DMS79 (cell line): ENCODE measurements at regions not wholly inside any gene's neighbourhood (a gene's known extent, or its start where the extent isn't known, plus 50 kb on each side); places are given as distances from the start of the nearest gene placed in this dataset.
"Not testable (repeated sequence)": the region's sequence is repeated elsewhere in the genome, so short reads cannot be mapped to it uniquely, and the experiment has no call there.

Experiments used
- DNase-seq: peaks from one replicate; lab custom pipeline; 2025; lab: John Stamatoyannopoulos, UW

DNA sequence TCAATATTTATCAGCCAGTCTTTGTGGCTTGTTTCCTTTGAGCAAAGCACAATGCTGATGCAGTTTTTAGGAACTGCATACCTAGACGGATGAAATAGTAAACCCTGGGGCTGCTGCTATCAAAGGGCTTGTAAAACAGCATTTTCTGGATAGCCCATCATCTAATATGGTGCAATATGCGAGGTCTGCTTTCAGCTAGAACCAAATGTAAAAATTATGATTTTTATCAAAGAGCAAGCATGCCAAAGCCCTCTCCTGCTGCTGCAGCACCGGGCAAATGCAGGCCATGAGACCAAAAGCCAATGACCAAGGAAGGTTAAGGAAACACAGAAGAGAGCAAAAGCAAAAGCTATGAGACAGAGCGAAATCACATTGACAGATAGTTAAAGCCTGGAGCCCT lies 1000.4 kb downstream of the MAT2B start:
- no peak for DNase-seq

GRCh38 chr5:164518067-164518740 lies 1012.8 kb downstream of the MAT2B start:
- no peak for DNase-seq

DNA sequence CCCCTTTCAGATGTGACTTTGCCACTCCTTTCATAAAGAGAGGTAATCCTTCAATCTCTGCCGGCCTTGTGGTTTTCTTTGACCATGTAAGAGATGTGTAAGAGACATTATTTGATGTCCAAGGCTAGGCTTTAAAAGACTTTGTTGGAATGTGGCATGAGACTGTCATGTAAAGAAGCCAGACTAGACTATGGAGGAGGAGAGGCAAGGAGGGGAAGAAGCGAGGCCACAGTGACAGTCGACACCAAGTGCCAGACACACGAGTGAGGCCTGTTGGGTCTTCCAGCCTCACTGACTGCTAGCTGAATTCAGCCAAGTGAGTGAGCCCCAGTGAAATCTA lies 1013.3 kb downstream of the MAT2B start:
- no peak for DNase-seq

- no peak for DNase-seq
Observed at GRCh38 chr5:164532235-164532900, 1026.9 kb downstream of the MAT2B start.

DNA sequence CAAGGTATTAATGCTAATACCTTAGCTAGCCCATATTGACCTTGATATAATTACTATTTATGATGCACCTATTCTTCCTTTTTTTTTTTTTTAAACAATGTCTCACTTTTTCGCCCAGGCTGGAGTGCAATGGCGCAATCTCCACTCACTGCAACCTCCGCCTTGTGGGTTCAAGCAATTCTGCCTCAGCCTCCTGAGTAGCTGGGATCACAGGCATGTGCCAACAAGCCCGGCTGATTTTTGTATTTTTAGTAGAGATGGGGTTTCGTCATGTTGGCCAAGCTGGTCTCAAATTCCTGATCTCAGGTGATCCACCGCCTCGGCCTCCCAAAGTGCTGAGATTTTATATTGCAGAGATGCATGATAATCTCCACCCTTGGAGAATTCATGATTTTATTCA lies 1028.0 kb downstream of the MAT2B start:
- not testable (repeated sequence) for DNase-seq

DNA sequence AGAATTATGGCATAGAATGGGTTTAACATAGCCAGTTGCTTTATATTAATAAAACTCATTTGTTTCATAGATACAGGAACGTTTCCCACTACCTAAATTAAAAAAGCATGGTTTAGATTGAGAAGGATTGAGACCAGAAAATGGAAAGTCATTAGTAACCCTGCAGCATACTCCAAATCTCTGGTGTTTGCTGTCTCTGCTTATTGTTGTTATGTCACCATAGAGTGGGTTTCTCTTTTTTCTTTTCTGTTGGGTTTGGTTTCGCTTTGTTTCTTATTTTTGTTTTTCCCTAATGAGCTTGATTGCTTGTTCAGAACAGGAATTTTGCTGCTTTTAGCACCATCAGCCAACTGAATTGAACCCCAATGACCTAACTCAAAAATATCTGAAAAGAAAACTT lies 1034.8 kb downstream of the MAT2B start:
- no peak for DNase-seq

- no peak for DNase-seq
Observed at GRCh38 chr5:164545507-164545906, 1040.1 kb downstream of the MAT2B start.

- DNase-seq, result no peak
Observed at GRCh38 chr5:164553851-164554250, 1048.4 kb downstream of the MAT2B start.

- DNase-seq, result no peak
Observed at GRCh38 chr5:164555809-164556208, 1050.4 kb downstream of the MAT2B start.

DNA sequence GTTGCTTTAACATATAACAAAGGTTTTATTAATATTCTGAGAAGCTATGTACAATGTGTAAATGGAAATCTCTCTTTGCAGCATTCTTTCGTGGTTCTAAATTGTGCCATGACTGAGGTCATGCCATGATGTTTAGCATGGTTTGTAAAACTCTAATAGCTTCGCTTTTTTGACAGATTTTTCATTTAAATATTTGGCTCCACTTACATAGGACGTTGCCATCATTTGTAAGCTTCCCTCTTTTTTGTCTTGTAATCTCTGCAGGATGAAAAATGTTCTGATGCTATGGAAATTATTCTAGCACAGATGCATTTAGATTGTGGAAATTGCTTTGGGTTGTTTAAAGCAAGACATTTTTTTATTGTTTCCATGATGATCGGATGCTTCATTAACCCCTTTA lies 1054.8 kb downstream of the MAT2B start:
- no peak for DNase-seq

DNA sequence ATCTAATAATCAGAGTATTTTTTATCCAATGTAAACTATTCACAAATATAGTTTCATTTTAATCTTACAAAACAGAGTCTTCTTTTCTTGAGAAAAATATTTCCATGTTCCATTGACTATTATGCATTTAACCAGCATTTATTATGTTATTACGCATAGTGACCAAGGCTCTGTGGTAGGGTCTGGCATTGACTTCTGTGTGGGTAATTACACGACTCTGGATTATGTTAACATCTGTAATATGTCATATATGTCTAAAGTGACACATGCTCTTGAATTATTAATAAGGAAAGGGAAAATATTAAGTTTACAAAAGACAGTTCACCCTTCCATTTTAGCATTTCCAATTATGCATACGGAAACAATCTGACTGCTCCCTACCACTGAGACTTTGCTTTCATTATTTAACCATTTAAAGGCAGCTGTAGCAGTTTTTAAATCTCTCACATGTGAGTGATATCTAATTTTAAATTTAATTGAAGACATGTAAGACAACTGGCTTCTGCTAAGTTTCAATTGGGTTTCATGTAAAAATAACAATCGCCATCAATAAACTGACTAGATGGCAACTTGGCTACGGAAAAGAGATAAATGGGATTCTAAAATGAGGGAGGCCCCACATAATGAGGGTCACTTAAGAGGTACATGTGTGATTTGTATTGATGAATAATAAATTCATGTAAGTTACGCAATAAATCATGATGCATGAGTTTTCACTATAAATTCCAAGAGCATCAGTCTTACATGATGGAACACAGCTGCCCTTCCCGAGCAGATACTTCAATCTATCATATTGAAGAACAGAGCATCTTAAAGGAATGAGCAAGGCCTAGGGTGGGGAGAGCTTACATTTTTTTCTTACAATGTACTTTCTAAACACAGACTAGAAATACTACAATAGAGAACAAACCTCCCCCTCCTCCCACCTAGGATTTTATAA lies 1056.8 kb downstream of the MAT2B start:
- DNase-seq, result no peak

GRCh38 chr5:164563370-164563769 lies 1058.0 kb downstream of the MAT2B start:
- no peak for DNase-seq

DNA sequence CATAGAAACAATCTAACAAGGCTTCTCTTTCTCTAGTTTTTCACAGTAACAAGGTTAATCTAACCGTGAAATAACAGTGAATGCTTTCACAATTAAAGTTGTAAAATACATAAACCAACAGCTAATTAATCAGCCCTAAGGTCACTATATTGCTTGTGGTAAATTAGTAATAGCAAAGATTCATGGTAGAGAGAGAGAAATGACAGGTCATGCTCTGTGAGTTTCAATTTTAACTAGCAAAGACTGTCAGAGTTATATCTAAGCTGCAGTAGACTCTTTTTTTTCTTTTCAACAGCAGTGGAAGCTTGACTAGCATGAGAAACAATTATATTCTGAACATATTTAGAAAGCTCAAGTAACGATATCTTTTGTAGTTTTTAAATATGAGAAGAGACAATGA lies 1068.0 kb downstream of the MAT2B start:
- no peak for DNase-seq

- DNase-seq, result no peak
Observed at GRCh38 chr5:164577201-164577600, 1071.8 kb downstream of the MAT2B start.

DNA sequence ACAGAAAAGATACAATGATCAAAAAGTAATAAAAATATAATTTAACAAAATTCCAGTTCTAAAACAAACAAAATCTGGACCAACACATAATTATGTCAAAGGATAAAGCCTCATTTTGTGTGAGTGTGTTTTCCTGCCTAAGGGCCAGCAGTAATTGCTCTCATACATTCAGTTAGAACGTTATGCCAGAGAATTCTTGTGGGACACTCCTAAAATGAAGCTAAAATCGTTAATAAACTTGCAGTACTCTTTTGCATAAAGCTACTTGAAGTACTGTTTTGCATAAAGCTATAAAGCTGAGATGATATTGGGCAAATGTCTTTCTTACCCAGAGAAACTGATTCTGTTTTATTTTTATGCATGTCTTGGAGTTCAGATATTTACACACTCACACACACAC lies 1072.3 kb downstream of the MAT2B start:
- DNase-seq, result no peak

DNA sequence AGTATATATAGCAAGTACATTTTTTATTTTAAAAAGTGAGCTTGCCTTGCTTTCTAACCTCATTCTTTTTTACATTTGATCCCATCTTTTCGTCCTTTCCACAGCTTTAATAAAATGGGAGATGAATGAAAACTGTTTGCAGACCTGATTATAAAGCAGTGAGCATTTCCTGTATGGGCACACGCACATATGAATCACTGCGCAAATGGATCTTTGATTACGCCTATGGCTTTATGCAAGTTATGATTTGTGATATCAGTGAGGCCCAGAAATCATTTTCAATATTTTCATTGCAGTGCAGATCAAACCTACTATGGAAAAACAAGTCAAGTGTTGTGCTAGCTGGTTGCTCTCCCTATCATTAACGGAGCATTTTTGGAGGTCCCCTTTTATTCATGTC lies 1073.0 kb downstream of the MAT2B start:
- DNase-seq, result no peak

- DNase-seq, result no peak
Observed at GRCh38 chr5:164578911-164579310, 1073.5 kb downstream of the MAT2B start.

- no peak for DNase-seq
Observed at GRCh38 chr5:164580155-164580554, 1074.7 kb downstream of the MAT2B start.

DNA sequence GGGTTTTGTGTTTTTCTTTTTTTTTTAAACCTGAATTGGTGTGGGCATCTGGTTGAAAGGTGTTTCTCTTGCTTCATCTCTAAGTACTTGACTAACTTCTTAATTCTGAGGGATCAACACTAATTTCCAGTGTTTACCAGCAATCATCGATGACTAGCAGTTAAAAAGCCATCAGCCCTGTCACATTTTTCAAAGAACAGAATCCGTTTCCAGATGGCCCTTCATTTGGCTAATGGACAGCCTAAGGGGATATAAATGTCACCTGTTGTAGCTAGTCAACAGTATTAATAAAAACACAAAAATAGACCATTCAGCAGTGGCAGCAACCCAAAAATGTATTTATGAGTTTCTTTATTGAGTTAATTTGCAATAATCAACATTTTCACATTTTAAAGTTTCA lies 1076.5 kb downstream of the MAT2B start:
- no peak for DNase-seq

- DNase-seq, result no peak
Observed at GRCh38 chr5:164593982-164594381, 1088.6 kb downstream of the MAT2B start.

GRCh38 chr5:164597293-164597900 lies 1092.0 kb downstream of the MAT2B start:
- DNase-seq, result no peak

DNA sequence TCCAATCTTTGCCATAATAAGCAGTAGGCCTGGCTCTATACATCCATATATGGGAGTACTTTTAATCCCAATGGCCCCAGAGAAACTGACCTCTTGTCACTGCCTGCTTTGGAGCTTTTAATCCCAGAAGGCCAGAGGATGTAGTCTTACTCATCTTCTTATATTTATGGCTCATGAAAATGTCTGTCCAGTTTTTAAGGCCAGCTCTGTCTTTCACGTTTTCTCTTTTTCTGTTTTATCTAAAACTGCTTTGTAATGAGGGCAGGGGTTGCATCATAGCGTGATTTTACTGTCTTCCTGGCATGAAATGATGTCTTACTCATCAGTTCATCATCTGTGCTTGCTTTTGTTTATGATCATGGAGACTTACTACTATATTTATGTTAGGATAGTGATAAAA lies 1094.9 kb downstream of the MAT2B start:
- no peak for DNase-seq
